Bronchial epithelial cell (primary cell): ENCODE measurements at regions not wholly inside any gene's neighbourhood (a gene's known extent, or its start where the extent isn't known, plus 50 kb on each side); places are given as distances from the start of the nearest gene placed in this dataset.

ENCODE experiments used
- DNase-seq: peaks from one replicate; pipeline ENCODE4 v3.0.0-alpha.2; 2010; ENCODE audit warnings: low read depth
- FAIRE-seq: peaks from 2 replicates; lab custom pipeline; 2011; peaks lifted over from hg19 to GRCh38; lab: Jason Lieb, UNC
- H3K27me3 ChIP-seq: 2 replicates; pipeline ENCODE4 v1.5.1; 2011; ENCODE audit warnings: low read length; ENCODE audit not compliant: control insufficient read depth, insufficient read depth
- H3K36me3 ChIP-seq: 2 replicates; pipeline ENCODE4 v1.5.1; 2011; ENCODE audit warnings: low read length; ENCODE audit not compliant: control insufficient read depth, insufficient read depth
- H3K4me3 ChIP-seq: 2 replicates; pipeline ENCODE4 v1.5.1; 2011; ENCODE audit warnings: mild to moderate bottlenecking, low read depth, low read length, control low read depth
- TF ChIP-seq, protein P1 (sequence below): IDR thresholded peaks from 2 replicates; pipeline ENCODE4 v1.5.1; 2011; ENCODE audit warnings: mild to moderate bottlenecking, moderate library complexity, low read length, control low read depth, inconsistent platforms; ENCODE audit not compliant: insufficient read depth, severe bottlenecking

DNA sequence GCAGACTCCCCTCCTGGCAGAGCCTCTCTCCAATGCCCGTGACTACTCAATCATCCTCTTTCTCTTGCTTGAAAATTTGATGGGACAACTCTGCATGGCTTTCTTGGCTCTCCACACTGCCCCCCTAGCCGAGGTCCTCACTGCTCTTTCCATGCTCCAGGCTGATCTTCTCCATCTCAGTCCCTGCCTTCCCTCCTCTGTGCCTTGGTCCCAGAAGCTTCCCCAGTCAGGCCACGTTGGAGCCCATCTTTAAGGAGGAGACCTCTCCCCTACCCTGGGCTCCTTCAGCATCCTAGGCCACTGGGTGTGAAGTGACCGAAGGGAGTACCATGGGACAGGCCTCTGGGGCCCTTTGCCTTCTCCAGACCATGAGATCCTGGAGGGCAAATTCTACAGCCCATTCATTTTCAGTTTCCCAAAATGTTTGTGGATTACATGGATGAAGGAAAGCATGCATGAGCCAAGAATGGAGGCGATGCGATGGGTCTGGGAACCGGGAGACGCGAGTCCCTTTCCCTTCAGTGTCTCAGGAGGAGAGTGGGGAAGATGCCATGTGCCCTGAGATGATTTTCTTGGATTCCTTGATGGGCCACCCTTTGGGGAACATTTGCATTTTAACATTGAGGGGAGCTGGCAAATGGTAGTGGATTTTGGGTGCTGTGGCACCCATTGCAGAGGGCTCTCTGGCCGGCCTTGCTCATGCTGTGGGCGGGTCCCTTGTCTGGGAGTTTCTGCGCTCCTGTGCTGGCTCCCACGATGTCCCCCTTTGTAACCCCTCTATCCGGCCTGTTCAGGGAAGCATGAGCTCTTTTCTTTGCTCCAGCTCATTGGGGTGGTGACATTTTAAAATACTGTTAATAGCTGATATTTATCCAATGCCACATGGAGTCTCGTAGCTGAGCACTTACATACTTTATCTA lies 376.6 kb downstream of the RPS24 start:
- no peak for FAIRE-seq
- H3K36me3 ChIP-seq = no peaks in the 10 kb centered on the region
- no peak overlapping the region for H3K4me3 ChIP-seq
- DNase-seq = no peak
- TF ChIP-seq, protein P1, sequence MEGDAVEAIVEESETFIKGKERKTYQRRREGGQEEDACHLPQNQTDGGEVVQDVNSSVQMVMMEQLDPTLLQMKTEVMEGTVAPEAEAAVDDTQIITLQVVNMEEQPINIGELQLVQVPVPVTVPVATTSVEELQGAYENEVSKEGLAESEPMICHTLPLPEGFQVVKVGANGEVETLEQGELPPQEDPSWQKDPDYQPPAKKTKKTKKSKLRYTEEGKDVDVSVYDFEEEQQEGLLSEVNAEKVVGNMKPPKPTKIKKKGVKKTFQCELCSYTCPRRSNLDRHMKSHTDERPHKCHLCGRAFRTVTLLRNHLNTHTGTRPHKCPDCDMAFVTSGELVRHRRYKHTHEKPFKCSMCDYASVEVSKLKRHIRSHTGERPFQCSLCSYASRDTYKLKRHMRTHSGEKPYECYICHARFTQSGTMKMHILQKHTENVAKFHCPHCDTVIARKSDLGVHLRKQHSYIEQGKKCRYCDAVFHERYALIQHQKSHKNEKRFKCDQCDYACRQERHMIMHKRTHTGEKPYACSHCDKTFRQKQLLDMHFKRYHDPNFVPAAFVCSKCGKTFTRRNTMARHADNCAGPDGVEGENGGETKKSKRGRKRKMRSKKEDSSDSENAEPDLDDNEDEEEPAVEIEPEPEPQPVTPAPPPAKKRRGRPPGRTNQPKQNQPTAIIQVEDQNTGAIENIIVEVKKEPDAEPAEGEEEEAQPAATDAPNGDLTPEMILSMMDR = no peak
- peaks cover 11% of the 10 kb centered on the region for H3K27me3 ChIP-seq

DNA sequence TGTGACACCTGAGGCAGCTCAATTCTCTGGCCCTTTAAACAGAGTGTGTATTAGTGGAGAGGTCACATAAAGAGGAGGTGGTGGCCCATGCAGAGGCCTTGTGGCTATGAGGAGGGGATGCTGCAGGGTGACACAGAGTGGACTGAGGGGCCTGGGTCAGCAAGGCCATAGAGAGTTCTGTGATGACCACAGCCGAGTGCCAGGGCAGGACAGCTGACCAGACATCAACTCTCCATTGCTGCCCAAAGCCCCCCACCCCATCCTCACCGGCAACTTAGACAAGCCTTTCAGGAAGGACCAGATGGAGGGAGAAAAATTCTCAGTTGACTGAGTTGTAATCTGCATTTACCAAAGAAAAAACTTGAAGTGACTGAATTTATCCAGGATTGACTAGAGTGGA lies 378.1 kb downstream of the RPS24 start:
- Histone ChIP-seq H3K27me3 (peaks cover 7% of the 10 kb centered on the region), H3K4me3 (no peak overlapping the region), H3K36me3 (no peaks in the 10 kb centered on the region)
- DNase-seq (no peak), FAIRE-seq (no peak)
- TF ChIP-seq, protein P1 = no peak

DNA sequence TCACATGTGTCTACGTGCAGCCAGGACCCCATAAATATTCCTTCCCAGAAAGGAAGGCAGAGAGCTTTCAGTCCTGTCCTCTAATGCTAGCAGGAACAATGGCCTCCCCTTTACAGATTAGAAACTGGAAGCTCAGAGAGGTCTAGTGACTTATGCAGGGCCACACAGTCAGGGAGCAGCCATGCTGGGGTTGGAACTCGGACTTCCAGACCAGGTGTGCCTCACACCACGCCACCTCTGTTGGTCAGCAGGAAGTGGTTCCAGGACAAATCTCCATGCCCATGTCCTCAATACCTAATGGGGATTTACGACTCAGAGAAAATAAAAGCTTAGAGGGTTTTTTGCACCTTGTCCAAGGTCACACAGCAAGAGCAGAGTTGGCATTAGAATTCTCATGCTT lies 378.9 kb downstream of the RPS24 start:
- DNase-seq (no peak), FAIRE-seq (no peak)
- Histone ChIP-seq H3K36me3 (no peaks in the 10 kb centered on the region), H3K4me3 (no peak overlapping the region), H3K27me3 (peaks cover 7% of the 10 kb centered on the region)
- TF ChIP-seq, protein P1 = no peak

DNA sequence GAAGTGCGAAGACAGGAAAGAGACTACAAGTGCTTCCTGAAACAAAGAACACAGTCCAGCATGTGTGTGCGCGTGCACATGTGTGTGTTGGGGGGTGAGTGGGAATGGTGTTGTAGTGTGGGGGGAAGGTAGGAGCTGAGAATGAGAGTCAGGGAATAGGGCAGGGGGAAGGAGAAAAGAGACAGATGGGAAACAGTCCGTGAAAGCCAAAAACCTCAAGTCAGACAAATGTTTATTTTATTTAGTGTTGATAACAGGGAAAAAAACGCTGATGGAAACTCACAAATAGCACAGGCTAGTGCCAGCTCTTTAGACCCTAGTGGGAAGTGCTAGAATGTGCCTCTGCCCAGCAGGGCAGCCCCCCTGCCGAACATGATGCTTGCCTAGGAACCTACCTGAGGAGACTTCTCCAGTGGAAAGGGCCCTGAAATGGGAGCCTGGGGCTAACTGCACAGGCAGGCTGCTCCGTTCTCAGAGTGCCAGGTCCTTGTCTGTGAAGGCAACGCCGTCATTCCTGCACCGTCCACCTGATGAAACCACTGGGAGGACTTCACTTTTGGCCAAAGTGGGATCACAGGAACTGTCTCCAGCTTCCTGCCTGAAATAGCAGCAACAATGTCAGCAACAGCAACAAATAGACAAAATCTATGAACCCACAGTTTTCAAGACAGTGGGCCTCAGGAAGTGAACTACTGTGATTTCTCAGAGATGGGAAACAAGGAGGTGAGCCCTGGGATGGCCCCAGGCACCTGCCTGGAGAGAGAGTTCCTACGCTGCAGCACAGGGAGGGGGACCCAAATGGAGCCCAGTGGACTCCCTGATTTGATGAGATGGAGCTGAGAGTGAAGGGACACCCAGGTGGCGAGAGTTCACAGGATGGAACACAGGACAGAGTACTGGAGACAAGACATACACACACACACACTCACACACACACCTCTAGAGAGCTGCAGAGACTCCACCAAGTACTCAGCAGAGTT lies 379.7 kb downstream of the RPS24 start:
- TF ChIP-seq, protein P1 = no peak
- peaks cover 4% of the 10 kb centered on the region for H3K27me3 ChIP-seq
- no peak overlapping the region for H3K4me3 ChIP-seq
- no peak for FAIRE-seq
- DNase-seq = no peak
- H3K36me3 ChIP-seq = no peaks in the 10 kb centered on the region

DNA sequence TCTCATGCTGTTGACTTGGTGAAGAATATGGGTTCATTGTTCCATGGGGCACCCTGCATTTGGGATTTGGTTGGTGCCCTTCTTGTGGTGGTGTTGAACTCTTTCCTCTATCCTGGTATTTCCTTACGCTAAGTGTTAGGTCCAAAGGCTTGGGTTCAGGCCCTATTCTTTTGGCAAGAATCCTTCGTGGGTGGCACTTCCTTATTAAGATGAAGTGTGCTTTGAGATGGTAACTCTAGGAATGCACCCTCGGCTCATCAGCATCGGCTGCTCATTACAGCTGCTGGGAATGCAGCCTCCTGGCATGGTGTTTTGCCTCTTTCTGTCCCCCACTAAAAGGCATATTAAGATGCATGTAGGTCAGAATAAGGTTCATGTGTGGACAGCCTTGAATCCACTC lies 380.7 kb downstream of the RPS24 start:
- Histone ChIP-seq H3K27me3 (peaks cover 1% of the 10 kb centered on the region), H3K36me3 (no peaks in the 10 kb centered on the region), H3K4me3 (no peak overlapping the region)
- FAIRE-seq = no peak
- TF ChIP-seq, protein P1 = no peak
- DNase-seq = no peak
